Hypothalamus (tissue), 51 donors: ENCODE measurements at regions not wholly inside any gene's neighbourhood (a gene's known extent, or its start where the extent isn't known, plus 50 kb on each side); places are given as distances from the start of the nearest gene placed in this dataset.
A peak's percentile ranks its signal among the peaks of the same experiment; 100 is the strongest.
"Not testable (repeated sequence)": the region's sequence is repeated elsewhere in the genome, so short reads cannot be mapped to it uniquely, and the experiment has no call there.

Experiments
- DNase-seq, 51 donors: peaks; one replicate each; lab custom pipeline; 2025; lab: John Stamatoyannopoulos, UW

- DNase-seq, result no peak
Observed at GRCh38 chr7:68031180-68031943, 1034.7 kb downstream of the TYW1 start.

GRCh38 chr7:68038621-68039314, 1042.1 kb downstream of the TYW1 start:
- DNase-seq, result no peak

GRCh38 chr7:68041554-68041953, 1044.9 kb downstream of the TYW1 start:
- no peak for DNase-seq

GRCh38 chr7:68043546-68043945, 1046.9 kb downstream of the TYW1 start:
- DNase-seq, result no peak

DNA sequence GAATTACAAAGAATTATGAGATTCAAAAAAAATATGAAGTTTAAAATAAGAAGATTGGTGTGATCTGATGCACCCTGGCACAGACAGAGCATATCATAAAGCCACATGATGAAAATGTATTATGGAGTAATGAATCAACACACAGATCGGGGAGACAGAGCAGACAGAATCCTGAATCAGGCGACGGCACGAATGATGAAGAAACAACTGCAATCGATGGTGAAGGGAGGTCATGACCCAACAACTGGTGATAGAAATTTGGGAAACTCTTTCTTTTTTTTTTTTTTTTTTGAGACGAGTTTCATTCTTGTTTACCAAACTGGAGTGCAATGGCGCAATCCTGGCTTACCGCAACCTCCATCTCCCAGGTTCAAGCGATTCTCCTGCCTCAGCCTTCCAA, 1054.0 kb downstream of the TYW1 start:
- no peak for DNase-seq

GRCh38 chr7:68058014-68058413, 1061.4 kb downstream of the TYW1 start:
- DNase-seq, result no peak

GRCh38 chr7:68063171-68063570, 1066.5 kb downstream of the TYW1 start:
- peak in 2 of 51 donors; percentile 1 to 2 for DNase-seq

- no peak for DNase-seq
Observed at GRCh38 chr7:68065581-68065980, 1068.9 kb downstream of the TYW1 start.

DNA sequence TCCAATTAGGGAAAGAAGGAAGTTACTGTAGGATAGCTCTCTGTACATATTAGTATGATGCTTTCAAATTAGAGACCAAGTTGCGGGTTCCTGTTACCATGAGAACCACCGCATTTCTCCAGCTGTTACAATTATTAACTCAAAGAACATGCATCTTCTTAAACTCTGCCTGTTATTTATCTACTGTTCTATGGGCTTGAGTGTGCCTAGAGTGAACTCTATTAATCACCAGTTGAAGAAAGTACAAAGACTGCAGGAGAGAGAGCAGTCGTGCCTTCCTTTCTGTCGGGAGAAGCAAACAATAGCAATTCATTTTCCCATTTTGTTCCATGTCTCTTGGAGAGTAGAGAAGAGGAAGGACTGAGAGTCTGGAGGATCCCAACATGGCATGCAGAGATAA, 1071.2 kb downstream of the TYW1 start:
- no peak for DNase-seq

DNA sequence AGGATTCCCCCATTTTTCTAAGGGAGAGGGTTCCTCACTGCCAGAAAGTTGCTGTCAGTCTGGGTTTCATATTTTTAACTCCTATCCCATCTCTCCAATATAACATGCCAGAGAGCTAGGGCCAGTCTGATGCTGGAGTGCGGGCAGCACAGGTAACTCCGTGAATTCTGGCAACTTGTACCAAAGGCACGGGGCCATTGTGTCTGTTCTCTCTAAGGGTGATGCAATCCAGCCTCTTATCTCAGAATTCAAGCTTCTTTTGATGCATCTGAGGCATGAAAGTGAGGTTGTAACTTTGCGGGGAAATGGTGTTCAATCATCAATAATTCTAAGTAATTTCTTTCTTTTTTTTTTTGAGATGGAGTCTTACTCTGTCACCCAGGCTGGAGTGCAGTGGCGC, 1074.4 kb downstream of the TYW1 start:
- no peak for DNase-seq

- no peak for DNase-seq
Observed at GRCh38 chr7:68073701-68074100, 1077.1 kb downstream of the TYW1 start.

- no peak for DNase-seq
Observed at GRCh38 chr7:68074242-68074641, 1077.6 kb downstream of the TYW1 start.

GRCh38 chr7:68078157-68078710, 1081.6 kb downstream of the TYW1 start:
- DNase-seq, result no peak

DNA sequence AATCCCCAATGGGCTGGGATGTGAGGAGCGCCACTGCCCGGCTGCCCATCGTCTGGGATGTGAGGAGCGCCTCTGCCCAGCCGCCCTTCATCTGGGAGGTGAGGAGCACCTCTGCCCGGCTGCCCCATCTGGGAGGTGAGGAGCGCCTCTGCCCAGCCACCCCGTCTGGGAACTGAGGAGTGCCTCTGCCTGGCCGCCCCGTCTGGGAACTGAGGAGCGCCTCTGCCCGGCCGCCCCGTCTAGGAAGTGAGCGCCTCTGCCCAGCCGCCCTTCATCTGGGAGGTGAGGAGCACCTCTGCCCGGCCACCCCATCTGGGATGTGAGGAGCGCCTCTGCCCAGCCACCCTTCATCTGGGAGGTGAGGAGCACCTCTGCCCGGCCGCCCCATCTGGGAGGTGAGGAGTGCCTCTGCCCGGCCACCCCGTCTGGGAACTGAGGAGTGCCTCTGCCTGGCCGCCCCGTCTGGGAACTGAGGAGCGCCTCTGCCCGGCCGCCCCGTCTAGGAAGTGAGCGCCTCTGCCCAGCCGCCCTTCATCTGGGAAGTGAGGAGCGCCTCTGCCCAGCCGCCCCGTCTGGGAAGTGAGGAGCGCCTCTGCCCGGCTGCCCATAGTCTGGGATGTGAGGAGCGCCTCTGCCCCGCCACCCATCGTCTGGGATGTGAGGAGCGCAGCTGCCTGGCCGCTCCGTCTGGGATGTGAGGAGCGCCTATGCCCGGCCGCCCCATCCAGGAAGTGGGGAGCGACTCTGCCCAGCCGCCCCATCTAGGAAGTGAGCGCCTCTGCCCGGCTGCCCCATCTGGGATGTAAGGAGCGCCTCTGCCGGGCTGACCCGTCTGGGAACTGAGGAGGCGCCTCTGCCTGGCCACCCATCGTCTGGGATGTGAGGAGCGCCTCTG, 1085.7 kb downstream of the TYW1 start:
- DNase-seq, result not testable (repeated sequence)

GRCh38 chr7:68082961-68083657, 1086.5 kb downstream of the TYW1 start:
- not testable (repeated sequence) for DNase-seq

DNA sequence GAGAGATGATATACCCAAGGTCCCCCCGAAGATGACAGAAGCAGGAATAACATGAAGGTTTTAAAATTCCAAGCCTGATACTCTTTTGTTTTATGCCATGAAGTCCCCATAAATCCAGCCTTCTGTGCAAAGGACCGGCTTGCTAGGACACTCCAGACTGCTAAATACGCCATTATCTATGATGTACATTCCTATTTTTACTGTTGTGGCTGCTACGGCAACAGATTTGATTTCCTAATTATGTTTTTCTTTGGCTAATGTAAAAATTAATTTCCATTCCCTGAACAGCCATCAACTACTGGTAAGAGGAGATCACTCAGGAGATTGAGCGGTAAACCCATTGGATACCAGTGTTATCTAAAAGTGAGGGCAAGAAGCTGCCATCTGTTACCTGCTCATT, 1090.8 kb downstream of the TYW1 start:
- no peak for DNase-seq

GRCh38 chr7:68088879-68089278, 1092.2 kb downstream of the TYW1 start:
- DNase-seq, result no peak

- not testable (repeated sequence) for DNase-seq
Observed at GRCh38 chr7:68090256-68090655, 1093.6 kb downstream of the TYW1 start.

GRCh38 chr7:68103319-68103718, 1106.7 kb downstream of the TYW1 start:
- no peak for DNase-seq

- DNase-seq, result no peak
Observed at GRCh38 chr7:68107261-68107660, 1110.6 kb downstream of the TYW1 start.
